ENCODE measurements at regions not wholly inside any gene's neighbourhood (a gene's known extent, or its start where the extent isn't known, plus 50 kb on each side); places are given as distances from the start of the nearest gene placed in this dataset.
A peak's percentile ranks its signal among the peaks of the same experiment; 100 is the strongest.

- H3K4me2 ChIP-seq (replicated peaks; ENCODE audit: extremely low read depth, low read length, poor library complexity, severe bottlenecking), result no peak overlapping the region
- WGBS (ENCODE audit: insufficient coverage), result 69% methylated on average over 4 of the region's 5 CpGs
- peak overlapping the region in 1 of 2 donors; percentile 18 for H3K27ac ChIP-seq (ENCODE audit: low read depth in 1 of 2, low read length in 2 of 2)
- no peak for TF ChIP-seq CTCF (IDR thresholded peaks at IDR 0.05)
- H3K27ac Mint-ChIP-seq, result peak overlapping the region in 6 of 7 donors; percentile 24 to 70 (median 60)
- no peaks in the 10 kb centered on the region for H3K79me2 ChIP-seq (ENCODE audit: insufficient read depth, low read length)
- peaks cover 8% of the 10 kb centered on the region for H3K4me1 Mint-ChIP-seq
- no peak overlapping the region for H3K4me3 ChIP-seq (replicated peaks in 1 of 3; ENCODE audit: low read depth in 2 of 3, low read length in 3 of 3)
- H3K9me3 ChIP-seq (replicated peaks in 1 of 2; ENCODE audit: control insufficient read depth in 1 of 2, insufficient read depth in 1 of 2, low read length in 2 of 2), result peaks cover 10 to 24% of the 10 kb centered on the region in 2 donors
- H2AFZ ChIP-seq (ENCODE audit: insufficient read depth, low read depth, low read length, poor library complexity, severe bottlenecking), result no peak overlapping the region
- H3K9ac ChIP-seq (ENCODE audit: insufficient read depth, low read length, poor library complexity, severe bottlenecking), result no peak overlapping the region
- H3K27me3 ChIP-seq (ENCODE audit: control insufficient read depth in 2 of 2, insufficient read depth in 2 of 2, low read length in 2 of 2), result no peaks in the 10 kb centered on the region
- no peaks in the 10 kb centered on the region for H4K20me1 ChIP-seq (ENCODE audit: insufficient read depth, low read length)
- peaks cover 3 to 8% of the 10 kb centered on the region in 2 donors for H3K36me3 Mint-ChIP-seq
- DNase-seq, result no peak
- no peak overlapping the region for H3K4me3 Mint-ChIP-seq
- H3K4me1 ChIP-seq (ENCODE audit: control insufficient read depth in 1 of 2, insufficient read depth in 2 of 2, low read length in 2 of 2), result no peaks in the 10 kb centered on the region
- H3K9me3 Mint-ChIP-seq, result peaks cover 14 to 31% (median 27%) of the 10 kb centered on the region in 7 donors
- intact Hi-C loops (cut with micrococcal nuclease), result no loop called here
- H3K27me3 Mint-ChIP-seq (ENCODE audit: low read depth in 3 of 3), result peaks cover 0 to 3% (median 1%) of the 10 kb centered on the region in 3 donors
- H3K36me3 ChIP-seq (replicated peaks in 1 of 2; ENCODE audit: control insufficient read depth in 1 of 2, insufficient read depth in 2 of 2, low read length in 2 of 2), result no peaks in the 10 kb centered on the region
Measured at GRCh38 chr5:56337715-56338319, 104.7 kb upstream of the ANKRD55 start.

- peaks cover 0 to 3% (median 1%) of the 10 kb centered on the region in 3 donors for H3K27me3 Mint-ChIP-seq (ENCODE audit: low read depth in 3 of 3)
- H3K27ac ChIP-seq (ENCODE audit: low read depth in 1 of 2, low read length in 2 of 2), result no peak overlapping the region
- no peaks in the 10 kb centered on the region for H3K79me2 ChIP-seq (ENCODE audit: insufficient read depth, low read length)
- H3K9me3 Mint-ChIP-seq, result peaks cover 14 to 31% (median 27%) of the 10 kb centered on the region in 7 donors
- no peaks in the 10 kb centered on the region for H3K27me3 ChIP-seq (ENCODE audit: control insufficient read depth in 2 of 2, insufficient read depth in 2 of 2, low read length in 2 of 2)
- no peak for TF ChIP-seq CTCF (IDR thresholded peaks at IDR 0.05)
- H4K20me1 ChIP-seq (ENCODE audit: insufficient read depth, low read length), result no peaks in the 10 kb centered on the region
- H3K36me3 Mint-ChIP-seq, result peaks cover 3 to 8% of the 10 kb centered on the region in 2 donors
- DNase-seq, result no peak
- intact Hi-C loops (cut with micrococcal nuclease), result no loop called here
- H3K4me3 Mint-ChIP-seq, result no peak overlapping the region
- no peak overlapping the region for H3K4me2 ChIP-seq (replicated peaks; ENCODE audit: extremely low read depth, low read length, poor library complexity, severe bottlenecking)
- H3K9ac ChIP-seq (ENCODE audit: insufficient read depth, low read length, poor library complexity, severe bottlenecking), result no peak overlapping the region
- peak overlapping the region in 1 of 7 donors; percentile 61 for H3K27ac Mint-ChIP-seq
- H3K9me3 ChIP-seq (replicated peaks in 1 of 2; ENCODE audit: control insufficient read depth in 1 of 2, insufficient read depth in 1 of 2, low read length in 2 of 2), result peaks cover 10 to 24% of the 10 kb centered on the region in 2 donors
- H3K4me1 Mint-ChIP-seq, result peaks cover 6% of the 10 kb centered on the region
- H3K4me3 ChIP-seq (replicated peaks in 1 of 3; ENCODE audit: low read depth in 2 of 3, low read length in 3 of 3), result no peak overlapping the region
- H3K4me1 ChIP-seq (ENCODE audit: control insufficient read depth in 1 of 2, insufficient read depth in 2 of 2, low read length in 2 of 2), result no peaks in the 10 kb centered on the region
- H3K36me3 ChIP-seq (replicated peaks in 1 of 2; ENCODE audit: control insufficient read depth in 1 of 2, insufficient read depth in 2 of 2, low read length in 2 of 2), result no peaks in the 10 kb centered on the region
- H2AFZ ChIP-seq (ENCODE audit: insufficient read depth, low read depth, low read length, poor library complexity, severe bottlenecking), result no peak overlapping the region
Measured at GRCh38 chr5:56335212-56335611, 102.1 kb upstream of the ANKRD55 start.
